ENCODE measurements at regions not wholly inside any gene's neighbourhood (a gene's known extent, or its start where the extent isn't known, plus 50 kb on each side); places are given as distances from the start of the nearest gene placed in this dataset.
"Not testable (repeated sequence)": the region's sequence is repeated elsewhere in the genome, so short reads cannot be mapped to it uniquely, and the experiment has no call there.

DNA sequence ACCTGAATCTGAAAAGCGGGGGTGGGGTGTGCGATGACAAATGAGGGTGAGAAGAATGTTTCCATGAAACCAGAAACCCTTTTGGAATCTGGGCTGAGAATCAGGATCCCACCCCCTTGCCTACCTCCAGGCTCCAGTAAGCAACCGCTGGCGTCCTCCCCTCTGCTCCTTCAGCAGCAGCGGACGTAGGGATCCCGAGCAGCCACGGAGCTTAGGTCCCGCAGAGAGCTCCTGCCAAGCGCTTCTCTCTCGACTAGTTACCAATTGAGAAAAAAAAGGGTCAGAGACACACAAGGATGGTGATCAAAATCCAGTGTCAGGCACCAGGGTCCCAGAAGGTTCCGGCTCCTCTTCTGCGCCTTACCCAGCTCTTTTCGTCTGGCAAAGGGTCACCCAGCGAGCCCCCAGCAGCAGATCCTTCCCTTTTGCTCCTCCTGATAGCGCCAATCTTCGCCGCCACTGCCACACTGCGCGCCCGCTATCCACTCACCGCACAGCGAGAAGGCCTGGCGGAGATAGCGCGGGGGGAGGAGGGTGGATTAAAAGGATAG is 733.5 kb downstream of the ZWINT start:
- WGBS, 2 donors (ENCODE audit: low coverage in 1 of 2): 4 to 19% methylated on average over 4 to 26 of the region's 26 CpGs
- in situ Hi-C loops (cut with MboI; ENCODE audit: low pct_ligation_motif_present in 1 of 4, low pct_unique_long_range_greater_than_20kb in 1 of 4, low sequenced_read_pairs in 3 of 4) (no loop called here), intact Hi-C loops (cut with DNase I; ENCODE audit: low total_unique reads) (no loop called here)
- H3K4me1 ChIP-seq: peaks cover 0 to 14% (median 4%) of the 10 kb centered on the region in 4 donors
- peaks cover 4% of the 10 kb centered on the region for H3K27me3 ChIP-seq
- H3K27ac ChIP-seq: no peak overlapping the region
- TF ChIP-seq POLR2AphosphoS5 (IDR thresholded peaks at IDR 0.05) (no peak), POLR2A (IDR thresholded peaks at IDR 0.05) (no peak), EP300 (IDR thresholded peaks at IDR 0.05; ENCODE audit: low read depth) (no peak)
- TF ChIP-seq, protein P1, sequence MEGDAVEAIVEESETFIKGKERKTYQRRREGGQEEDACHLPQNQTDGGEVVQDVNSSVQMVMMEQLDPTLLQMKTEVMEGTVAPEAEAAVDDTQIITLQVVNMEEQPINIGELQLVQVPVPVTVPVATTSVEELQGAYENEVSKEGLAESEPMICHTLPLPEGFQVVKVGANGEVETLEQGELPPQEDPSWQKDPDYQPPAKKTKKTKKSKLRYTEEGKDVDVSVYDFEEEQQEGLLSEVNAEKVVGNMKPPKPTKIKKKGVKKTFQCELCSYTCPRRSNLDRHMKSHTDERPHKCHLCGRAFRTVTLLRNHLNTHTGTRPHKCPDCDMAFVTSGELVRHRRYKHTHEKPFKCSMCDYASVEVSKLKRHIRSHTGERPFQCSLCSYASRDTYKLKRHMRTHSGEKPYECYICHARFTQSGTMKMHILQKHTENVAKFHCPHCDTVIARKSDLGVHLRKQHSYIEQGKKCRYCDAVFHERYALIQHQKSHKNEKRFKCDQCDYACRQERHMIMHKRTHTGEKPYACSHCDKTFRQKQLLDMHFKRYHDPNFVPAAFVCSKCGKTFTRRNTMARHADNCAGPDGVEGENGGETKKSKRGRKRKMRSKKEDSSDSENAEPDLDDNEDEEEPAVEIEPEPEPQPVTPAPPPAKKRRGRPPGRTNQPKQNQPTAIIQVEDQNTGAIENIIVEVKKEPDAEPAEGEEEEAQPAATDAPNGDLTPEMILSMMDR (IDR thresholded peaks at IDR 0.05): no peak
- no peaks in the 10 kb centered on the region for H3K36me3 ChIP-seq
- DNase-seq: no peak
- H3K9me3 ChIP-seq: no peaks in the 10 kb centered on the region
- no peak overlapping the region for H3K4me3 ChIP-seq

DNA sequence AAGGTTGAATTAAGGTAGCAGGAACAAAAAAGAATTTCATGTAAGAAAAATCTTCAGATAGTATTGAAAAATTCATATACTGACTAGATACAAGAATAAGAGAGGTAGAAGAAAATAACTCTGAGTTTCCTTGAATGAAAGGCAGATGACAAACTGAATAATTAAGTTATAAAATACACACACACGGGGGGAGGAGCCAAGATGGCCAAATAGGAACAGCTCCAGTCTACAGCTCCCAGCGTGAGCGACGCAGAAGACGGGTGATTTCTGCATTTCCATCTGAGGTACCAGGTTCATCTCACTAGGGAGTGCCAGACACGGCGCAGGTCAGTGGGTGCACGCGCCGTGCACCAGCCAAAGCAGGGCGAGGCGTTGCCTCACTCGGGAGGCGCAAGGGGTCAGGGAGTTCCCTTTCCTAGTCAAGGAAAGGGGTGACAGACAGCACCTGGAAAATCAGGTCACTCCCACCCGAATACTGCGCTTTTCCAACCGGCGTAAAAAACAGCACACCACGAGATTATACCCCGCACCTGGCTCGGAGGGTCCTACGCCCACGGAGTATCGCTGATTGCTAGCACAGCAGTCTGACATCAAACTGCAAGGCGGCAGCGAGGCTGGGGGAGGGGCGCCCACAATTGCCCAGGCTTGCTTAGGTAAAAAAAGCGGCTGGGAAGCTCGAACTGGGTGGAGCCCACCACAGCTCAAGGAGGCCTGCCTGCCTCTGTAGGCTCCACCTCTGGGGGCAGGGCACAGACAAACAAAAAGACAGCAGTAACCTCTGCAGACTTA is 759.2 kb downstream of the ZWINT start:
- intact Hi-C loops (cut with DNase I; ENCODE audit: low total_unique reads): not testable (repeated sequence)

DNA sequence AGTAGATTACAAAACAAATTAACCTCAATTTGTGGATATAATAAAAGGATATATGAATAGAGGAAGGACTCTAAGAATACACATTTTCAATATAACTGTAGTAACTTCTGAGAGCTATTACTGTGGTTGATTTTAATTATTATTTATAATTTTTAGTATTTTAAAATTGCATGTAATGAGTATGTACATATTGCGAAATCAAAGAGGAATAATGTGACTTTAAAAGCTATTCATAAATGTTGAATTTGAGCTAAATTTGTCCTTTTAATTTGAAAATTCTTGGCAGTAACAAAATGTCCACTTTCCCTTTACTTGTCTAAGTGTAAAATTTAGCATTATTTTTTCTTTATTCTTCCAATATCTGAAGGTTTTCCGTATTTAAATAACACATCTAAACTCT is 750.6 kb upstream of the PCDH15 start:
- WGBS, 2 donors (ENCODE audit: low coverage in 1 of 2): 76 to 88% methylated on average over 2 of the region's 2 CpGs

More for the DNA sequence above, 759.2 kb downstream of the ZWINT start:
- H3K9me3 ChIP-seq; H3K36me3 ChIP-seq; in situ Hi-C loops (cut with MboI; ENCODE audit: low pct_ligation_motif_present in 1 of 4, low pct_unique_long_range_greater_than_20kb in 1 of 4, low sequenced_read_pairs in 3 of 4); H3K4me1 ChIP-seq; H3K27me3 ChIP-seq; H3K27ac ChIP-seq; DNase-seq: not testable (repeated sequence)
- WGBS, 2 donors (ENCODE audit: low coverage in 1 of 2): 0 to 3% methylated on average over 5 to 29 of the region's 29 CpGs
- peak overlapping the region in 1 of 4 donors; percentile 16 for H3K4me3 ChIP-seq

DNA sequence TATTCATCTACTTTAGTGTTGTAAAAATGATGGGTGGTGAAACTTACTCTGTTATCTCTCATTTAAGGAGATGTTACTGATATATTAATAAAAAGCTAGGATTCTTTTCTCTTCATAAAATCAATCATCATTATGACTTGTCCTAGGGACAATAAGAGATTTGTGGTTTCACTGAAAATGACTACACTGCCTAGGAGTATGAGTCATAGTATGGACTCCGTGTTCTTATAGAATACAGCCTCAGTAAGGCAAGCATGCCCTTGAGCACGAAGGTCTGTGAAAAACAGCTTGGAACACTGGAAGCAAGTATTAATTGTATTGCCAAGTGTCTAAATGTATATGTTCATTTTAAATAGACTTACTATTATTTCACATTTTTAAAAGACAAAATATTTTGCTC is 749.2 kb upstream of the PCDH15 start:
- Histone ChIP-seq H3K36me3 (no peaks in the 10 kb centered on the region), H3K27me3 (no peaks in the 10 kb centered on the region), H3K4me1 (no peaks in the 10 kb centered on the region), H3K4me3 (no peak overlapping the region), H3K27ac (no peak overlapping the region), H3K9me3 (no peaks in the 10 kb centered on the region)
- WGBS, 2 donors (ENCODE audit: low coverage in 1 of 2): 58 to 68% methylated on average over 2 of the region's 2 CpGs
- no peak for DNase-seq
- TF ChIP-seq EP300 (IDR thresholded peaks at IDR 0.05; ENCODE audit: low read depth) (no peak), POLR2A (IDR thresholded peaks at IDR 0.05) (no peak), POLR2AphosphoS5 (IDR thresholded peaks at IDR 0.05) (no peak)
- TF ChIP-seq, protein P1 (IDR thresholded peaks at IDR 0.05): no peak
- intact Hi-C loops (cut with DNase I; ENCODE audit: low total_unique reads) (no loop called here), in situ Hi-C loops (cut with MboI; ENCODE audit: low pct_ligation_motif_present in 1 of 4, low pct_unique_long_range_greater_than_20kb in 1 of 4, low sequenced_read_pairs in 3 of 4) (no loop called here)

More for the DNA sequence above, 750.6 kb upstream of the PCDH15 start:
- TF ChIP-seq EP300 (IDR thresholded peaks at IDR 0.05; ENCODE audit: low read depth) (no peak), POLR2A (IDR thresholded peaks at IDR 0.05) (no peak), POLR2AphosphoS5 (IDR thresholded peaks at IDR 0.05) (no peak)
- TF ChIP-seq, protein P1 (IDR thresholded peaks at IDR 0.05): no peak
- DNase-seq: no peak
- Histone ChIP-seq H3K36me3 (no peaks in the 10 kb centered on the region), H3K27ac (no peak overlapping the region), H3K27me3 (no peaks in the 10 kb centered on the region), H3K4me3 (no peak overlapping the region), H3K4me1 (no peaks in the 10 kb centered on the region), H3K9me3 (no peaks in the 10 kb centered on the region)
- in situ Hi-C loops (cut with MboI; ENCODE audit: low pct_ligation_motif_present in 1 of 4, low pct_unique_long_range_greater_than_20kb in 1 of 4, low sequenced_read_pairs in 3 of 4) (no loop called here), intact Hi-C loops (cut with DNase I; ENCODE audit: low total_unique reads) (no loop called here)

DNA sequence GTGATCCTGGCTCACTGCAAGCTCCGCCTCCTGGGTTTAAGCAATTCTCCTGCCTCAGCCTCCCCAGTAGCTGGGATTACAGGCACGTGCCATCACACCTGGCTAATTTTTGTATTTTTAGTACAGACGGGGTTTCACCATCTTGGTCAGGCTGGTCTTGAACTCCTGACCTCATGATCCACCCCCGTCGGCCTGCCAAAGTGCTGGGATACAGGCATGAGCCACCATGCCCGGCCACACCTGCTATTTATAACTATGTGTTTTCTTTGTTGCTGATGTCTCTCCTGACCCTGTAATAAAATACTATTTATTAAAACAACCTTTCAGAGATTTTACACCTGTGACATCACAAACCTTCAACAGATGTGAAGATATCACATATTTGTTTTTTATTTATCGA is 736.5 kb upstream of the PCDH15 start:
- H3K4me3 ChIP-seq; H3K9me3 ChIP-seq; intact Hi-C loops (cut with DNase I; ENCODE audit: low total_unique reads); DNase-seq; H3K36me3 ChIP-seq; in situ Hi-C loops (cut with MboI; ENCODE audit: low pct_ligation_motif_present in 1 of 4, low pct_unique_long_range_greater_than_20kb in 1 of 4, low sequenced_read_pairs in 3 of 4); H3K27ac ChIP-seq; H3K4me1 ChIP-seq; H3K27me3 ChIP-seq: not testable (repeated sequence)
- 83 to 87% methylated on average over 3 to 7 of the region's 7 CpGs for WGBS, 2 donors (ENCODE audit: low coverage in 1 of 2)
